ENCODE measurements at regions not wholly inside any gene's neighbourhood (a gene's known extent, or its start where the extent isn't known, plus 50 kb on each side); places are given as distances from the start of the nearest gene placed in this dataset.

DNA sequence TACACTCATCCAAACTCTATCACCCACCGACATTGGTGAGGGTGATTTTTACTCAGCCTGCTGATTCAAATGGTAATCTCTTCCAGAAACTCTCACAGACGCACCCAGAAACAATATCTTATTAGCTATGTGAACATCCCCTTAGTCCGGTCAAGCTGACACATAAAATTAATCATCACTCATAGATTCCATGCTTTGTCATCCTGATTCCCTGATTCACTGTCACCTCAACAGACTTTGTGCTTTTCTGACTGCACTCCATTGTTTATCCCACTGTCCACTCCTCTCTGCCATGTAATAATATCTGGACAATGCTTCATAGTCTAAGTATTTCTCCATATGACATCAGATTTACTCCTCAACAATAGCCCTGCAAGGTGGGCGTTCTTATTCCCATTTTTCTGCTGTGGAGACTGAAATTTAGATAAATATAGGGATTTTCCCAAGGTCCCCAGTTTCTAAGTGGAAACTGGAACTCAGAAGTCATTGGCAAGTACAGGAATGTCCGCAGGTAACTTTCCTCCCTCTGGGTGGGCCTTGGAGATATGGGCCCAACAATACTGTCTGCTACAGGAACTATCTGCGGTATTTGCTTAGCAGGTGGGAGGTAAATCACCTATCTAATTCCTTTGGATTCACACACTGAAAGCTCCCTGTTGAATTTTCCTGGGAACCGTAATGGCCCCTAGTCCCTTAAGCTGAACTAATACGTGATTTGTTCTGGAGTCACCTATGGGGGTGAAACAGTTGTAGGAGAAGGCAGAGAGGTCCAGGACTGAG is 228.6 kb upstream of the BCOR start:
- POLR2A ChIA-PET: no interaction called here
- Histone ChIP-seq H3K27me3 (replicated peaks in 1 of 2; ENCODE audit: control insufficient read depth in 2 of 2, insufficient read depth in 2 of 2, low read length in 1 of 2) (no peaks in the 10 kb centered on the region), H3K36me3 (ENCODE audit: control insufficient read depth in 2 of 2, insufficient read depth in 2 of 2, low read length in 1 of 2) (no peaks in the 10 kb centered on the region), H3K4me2 (ENCODE audit: control insufficient read depth, insufficient read depth) (no peak overlapping the region), H3K79me2 (ENCODE audit: control insufficient read depth, insufficient read depth, low read length) (no peaks in the 10 kb centered on the region), H3K4me1 (ENCODE audit: control insufficient read depth, insufficient read depth, low read length) (no peaks in the 10 kb centered on the region), H3K27ac (ENCODE audit: control insufficient read depth, insufficient read depth) (no peak overlapping the region), H2AFZ (ENCODE audit: control insufficient read depth, low read depth, low read length) (no peak overlapping the region), H4K20me1 (ENCODE audit: control insufficient read depth, insufficient read depth) (no peaks in the 10 kb centered on the region), H3K4me3 (no peak overlapping the region), H3K9ac (ENCODE audit: control insufficient read depth, insufficient read depth, low read length) (no peak overlapping the region), H3K9me3 (replicated peaks; ENCODE audit: control insufficient read depth, insufficient read depth, low read length) (no peaks in the 10 kb centered on the region; the same call in 1 of the 3 replicates)
- no peak for FAIRE-seq
- 18% methylated on average over 8 of the region's 8 CpGs for WGBS (ENCODE audit: insufficient coverage, insufficient replicate concordance, low lambda C conversion rate, missing lambda C conversion rate)
- SMC1A ChIA-PET (ENCODE audit: uncharacterized antibody, unreplicated experiment): no interaction called here
- no TSS peak for BruUV-seq (replicated peaks)
- no peak for TF ChIP-seq SUPT20H (IDR thresholded peaks at IDR 0.05; ENCODE audit: borderline replicate concordance, control insufficient read depth, low read depth, low read length)
- TF ChIP-seq, protein P1, sequence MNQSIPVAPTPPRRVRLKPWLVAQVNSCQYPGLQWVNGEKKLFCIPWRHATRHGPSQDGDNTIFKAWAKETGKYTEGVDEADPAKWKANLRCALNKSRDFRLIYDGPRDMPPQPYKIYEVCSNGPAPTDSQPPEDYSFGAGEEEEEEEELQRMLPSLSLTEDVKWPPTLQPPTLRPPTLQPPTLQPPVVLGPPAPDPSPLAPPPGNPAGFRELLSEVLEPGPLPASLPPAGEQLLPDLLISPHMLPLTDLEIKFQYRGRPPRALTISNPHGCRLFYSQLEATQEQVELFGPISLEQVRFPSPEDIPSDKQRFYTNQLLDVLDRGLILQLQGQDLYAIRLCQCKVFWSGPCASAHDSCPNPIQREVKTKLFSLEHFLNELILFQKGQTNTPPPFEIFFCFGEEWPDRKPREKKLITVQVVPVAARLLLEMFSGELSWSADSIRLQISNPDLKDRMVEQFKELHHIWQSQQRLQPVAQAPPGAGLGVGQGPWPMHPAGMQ (IDR thresholded peaks at IDR 0.05; ENCODE audit: borderline replicate concordance): no peak
- TF ChIP-seq GATAD2B (conservative IDR thresholded peaks at IDR 0.05; ENCODE audit: low read depth): no peak
- TF ChIP-seq KLF5 (IDR thresholded peaks at IDR 0.05; ENCODE audit: partially characterized antibody): no peak
- no peak for TF ChIP-seq WRNIP1 (IDR thresholded peaks at IDR 0.05; ENCODE audit: borderline replicate concordance, low read depth, low read length)
- intact Hi-C loops (cut with micrococcal nuclease; ENCODE audit: unreplicated experiment) (no loop called here), in situ Hi-C loops (cut with MboI) (no loop called here)
- RAD21 ChIA-PET (ENCODE audit: unreplicated experiment): no interaction called here
- CTCF ChIA-PET: no interaction called here
- DNase-seq (ENCODE audit: low read depth, low spot score): no peak
- no peak for ATAC-seq

DNA sequence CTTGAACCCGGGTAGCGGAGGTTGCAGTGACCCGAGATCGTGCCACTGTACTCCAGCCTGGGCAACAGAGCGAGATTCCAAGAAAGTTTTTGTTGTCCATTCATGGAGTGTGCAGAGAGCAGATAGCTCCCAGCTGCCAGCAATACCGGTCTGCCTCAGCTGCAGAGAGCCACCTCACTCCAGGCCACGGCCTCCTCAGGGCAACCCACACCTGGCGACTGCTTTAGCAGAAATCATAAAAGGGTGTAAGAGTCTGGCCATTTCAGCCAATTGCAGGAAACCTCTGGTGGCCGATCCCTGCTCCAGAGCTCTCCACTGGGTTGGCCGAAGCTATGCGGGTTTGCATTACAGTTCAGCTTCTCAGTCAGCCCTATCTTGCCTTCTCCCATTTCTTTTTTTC is 227.4 kb upstream of the BCOR start:
- H3K27me3 ChIP-seq (replicated peaks in 1 of 2; ENCODE audit: control insufficient read depth in 2 of 2, insufficient read depth in 2 of 2, low read length in 1 of 2): no peaks in the 10 kb centered on the region
- H3K79me2 ChIP-seq (ENCODE audit: control insufficient read depth, insufficient read depth, low read length): no peaks in the 10 kb centered on the region
- H3K9me3 ChIP-seq (replicated peaks; ENCODE audit: control insufficient read depth, insufficient read depth, low read length): no peaks in the 10 kb centered on the region; the same call in 1 of the 3 replicates
- no peak overlapping the region for H3K9ac ChIP-seq (ENCODE audit: control insufficient read depth, insufficient read depth, low read length)
- FAIRE-seq (no peak), DNase-seq (ENCODE audit: low read depth, low spot score) (no peak), ATAC-seq (no peak)
- WGBS (ENCODE audit: insufficient coverage, insufficient replicate concordance, low lambda C conversion rate, missing lambda C conversion rate): 61% methylated on average over 11 of the region's 11 CpGs
- no peak overlapping the region for H3K4me2 ChIP-seq (ENCODE audit: control insufficient read depth, insufficient read depth)
- H3K36me3 ChIP-seq (ENCODE audit: control insufficient read depth in 2 of 2, insufficient read depth in 2 of 2, low read length in 1 of 2): no peaks in the 10 kb centered on the region
- ChIA-PET POLR2A (no interaction called here), SMC1A (ENCODE audit: uncharacterized antibody, unreplicated experiment) (no interaction called here), CTCF (interaction anchor here (0.8 kb wide), 1 partner anchor 12 kb away, joined by 3 read pairs; no protein-coding TSS in a partner anchor), RAD21 (ENCODE audit: unreplicated experiment) (no interaction called here)
- in situ Hi-C loops (cut with MboI) (no loop called here), intact Hi-C loops (cut with micrococcal nuclease; ENCODE audit: unreplicated experiment) (no loop called here)
- BruUV-seq (replicated peaks): no TSS peak
- no peak overlapping the region for H2AFZ ChIP-seq (ENCODE audit: control insufficient read depth, low read depth, low read length)
- H3K27ac ChIP-seq (ENCODE audit: control insufficient read depth, insufficient read depth): no peak overlapping the region
- no peaks in the 10 kb centered on the region for H3K4me1 ChIP-seq (ENCODE audit: control insufficient read depth, insufficient read depth, low read length)
- no peak overlapping the region for H3K4me3 ChIP-seq
- H4K20me1 ChIP-seq (ENCODE audit: control insufficient read depth, insufficient read depth): no peaks in the 10 kb centered on the region
- TF ChIP-seq EP300 (IDR thresholded peaks at IDR 0.05; ENCODE audit: borderline replicate concordance in 1 of 2, control insufficient read depth in 1 of 2, low read depth in 2 of 2, low read length in 2 of 2): no peak
- no peak for TF ChIP-seq FOS (IDR thresholded peaks at IDR 0.05; ENCODE audit: borderline replicate concordance, extremely low read depth, insufficient read length)
- no peak for TF ChIP-seq NR2C2 (IDR thresholded peaks at IDR 0.05; ENCODE audit: borderline replicate concordance, control insufficient read depth, insufficient read length, low read depth)
- TF ChIP-seq NR2F1 (conservative IDR thresholded peaks at IDR 0.05): no peak
- TF ChIP-seq, protein P2, sequence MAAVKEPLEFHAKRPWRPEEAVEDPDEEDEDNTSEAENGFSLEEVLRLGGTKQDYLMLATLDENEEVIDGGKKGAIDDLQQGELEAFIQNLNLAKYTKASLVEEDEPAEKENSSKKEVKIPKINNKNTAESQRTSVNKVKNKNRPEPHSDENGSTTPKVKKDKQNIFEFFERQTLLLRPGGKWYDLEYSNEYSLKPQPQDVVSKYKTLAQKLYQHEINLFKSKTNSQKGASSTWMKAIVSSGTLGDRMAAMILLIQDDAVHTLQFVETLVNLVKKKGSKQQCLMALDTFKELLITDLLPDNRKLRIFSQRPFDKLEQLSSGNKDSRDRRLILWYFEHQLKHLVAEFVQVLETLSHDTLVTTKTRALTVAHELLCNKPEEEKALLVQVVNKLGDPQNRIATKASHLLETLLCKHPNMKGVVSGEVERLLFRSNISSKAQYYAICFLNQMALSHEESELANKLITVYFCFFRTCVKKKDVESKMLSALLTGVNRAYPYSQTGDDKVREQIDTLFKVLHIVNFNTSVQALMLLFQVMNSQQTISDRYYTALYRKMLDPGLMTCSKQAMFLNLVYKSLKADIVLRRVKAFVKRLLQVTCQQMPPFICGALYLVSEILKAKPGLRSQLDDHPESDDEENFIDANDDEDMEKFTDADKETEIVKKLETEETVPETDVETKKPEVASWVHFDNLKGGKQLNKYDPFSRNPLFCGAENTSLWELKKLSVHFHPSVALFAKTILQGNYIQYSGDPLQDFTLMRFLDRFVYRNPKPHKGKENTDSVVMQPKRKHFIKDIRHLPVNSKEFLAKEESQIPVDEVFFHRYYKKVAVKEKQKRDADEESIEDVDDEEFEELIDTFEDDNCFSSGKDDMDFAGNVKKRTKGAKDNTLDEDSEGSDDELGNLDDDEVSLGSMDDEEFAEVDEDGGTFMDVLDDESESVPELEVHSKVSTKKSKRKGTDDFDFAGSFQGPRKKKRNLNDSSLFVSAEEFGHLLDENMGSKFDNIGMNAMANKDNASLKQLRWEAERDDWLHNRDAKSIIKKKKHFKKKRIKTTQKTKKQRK (IDR thresholded peaks at IDR 0.05; ENCODE audit: low read depth, low read length): no peak
- no peak for TF ChIP-seq ZNF217 (IDR thresholded peaks at IDR 0.05)
- no peak for TF ChIP-seq CBFB (IDR thresholded peaks at IDR 0.05; ENCODE audit: low read depth)
- no peak for TF ChIP-seq SREBF2 (IDR thresholded peaks at IDR 0.05; ENCODE audit: low read length)
